HEK293 (cell line): ENCODE measurements at regions not wholly inside any gene's neighbourhood (a gene's known extent, or its start where the extent isn't known, plus 50 kb on each side); places are given as distances from the start of the nearest gene placed in this dataset.

Experiments
- CTCF ChIA-PET: fragments of 350-600 bp; formaldehyde crosslinking; extraction: SDS; loops from one replicate; lab custom pipeline; 2021; ENCODE audit warnings: antibody characterized with exemption; lab: Yijun Ruan, JAX
- POLR2A ChIA-PET: fragments of 300-600 bp; formaldehyde crosslinking; extraction: SDS; loops from one replicate; lab custom pipeline; 2020; ENCODE audit warnings: antibody characterized with exemption, inconsistent platforms; lab: Yijun Ruan, JAX
- H3K27ac ChIP-seq: fragments of 200-500 bp; sonication (Bioruptor generic); 2 replicates; pipeline ENCODE4 v1.5.1; 2014; ENCODE audit warnings: low read depth, low read length, control low read depth, inconsistent platforms; ENCODE audit errors: extremely low read depth
- H3K36me3 ChIP-seq, 2 experiments: fragments of 200-500 bp in 1 of 2; sonication (Bioruptor generic) in 1 of 2; 1 replicate in 1 of 2; 2 replicates in 1 of 2; pipeline ENCODE4 v1.5.1; 2014 to 2017; ENCODE audit warnings: inconsistent platforms in 2 of 2, low read length in 2 of 2; ENCODE audit not compliant: control insufficient read depth in 2 of 2, insufficient read depth in 1 of 2
- H3K4me1 ChIP-seq: fragments of 200-500 bp; sonication (Bioruptor generic); 2 replicates; pipeline ENCODE4 v1.5.1; 2014; ENCODE audit warnings: mild to moderate bottlenecking, low read length, inconsistent platforms; ENCODE audit not compliant: control insufficient read depth, insufficient read depth
- H3K4me3 ChIP-seq: 2 replicates; pipeline ENCODE4 v1.5.1; 2011; ENCODE audit warnings: low read depth, mild to moderate bottlenecking, control low read depth, low read length, moderate library complexity
- H3K9me3 ChIP-seq: fragments of 200-500 bp; sonication (Bioruptor generic); 2 replicates; pipeline ENCODE4 v1.5.1; 2014; ENCODE audit warnings: low read depth, low read length, inconsistent platforms; ENCODE audit not compliant: control insufficient read depth, insufficient read depth
- BCL11A ChIP-seq: fragments of 450-650 bp; formaldehyde crosslinking; IDR thresholded peaks from 2 replicates; pipeline ENCODE4 v1.5.1; 2016; ENCODE audit warnings: low read depth, missing biosample characterization, missing genetic modification characterization
- FEZF1 ChIP-seq: fragments of 450-650 bp; formaldehyde crosslinking; IDR thresholded peaks from 2 replicates; pipeline ENCODE4 v1.5.1; 2016; ENCODE audit warnings: missing biosample characterization, missing genetic modification characterization
- GLIS2 ChIP-seq: fragments of 450-650 bp; formaldehyde crosslinking; IDR thresholded peaks from 2 replicates; pipeline ENCODE4 v1.5.1; 2016; ENCODE audit warnings: missing biosample characterization, missing genetic modification characterization
- PRDM2 ChIP-seq: fragments of 450-650 bp; formaldehyde crosslinking; IDR thresholded peaks from 2 replicates; pipeline ENCODE4 v1.5.1; 2016; ENCODE audit warnings: missing biosample characterization, missing genetic modification characterization, borderline replicate concordance
- ZFP69B ChIP-seq: fragments of 450-650 bp; formaldehyde crosslinking; IDR thresholded peaks from 2 replicates; pipeline ENCODE4 v1.5.1; 2016; ENCODE audit warnings: missing biosample characterization, missing genetic modification characterization
- ZNF518A ChIP-seq: fragments of 450-650 bp; formaldehyde crosslinking; conservative IDR thresholded peaks from 2 replicates; pipeline ENCODE4 v1.5.1; 2016; ENCODE audit warnings: low read depth, missing biosample characterization, missing genetic modification characterization
- ZSCAN16 ChIP-seq: fragments of 450-650 bp; formaldehyde crosslinking; IDR thresholded peaks from 2 replicates; pipeline ENCODE4 v1.5.1; 2016; ENCODE audit warnings: missing biosample characterization, missing genetic modification characterization
- TF ChIP-seq, protein P1 (sequence below): fragments of 450-650 bp; formaldehyde crosslinking; IDR thresholded peaks from 2 replicates; pipeline ENCODE4 v1.5.1; 2017; ENCODE audit warnings: missing biosample characterization, missing genetic modification characterization
- TF ChIP-seq, protein P2 (sequence below): fragments of 450-650 bp; formaldehyde crosslinking; IDR thresholded peaks from 2 replicates; pipeline ENCODE4 v1.5.1; 2016; ENCODE audit warnings: missing biosample characterization, missing genetic modification characterization

GRCh38 chr9:109560470-109561132, 62.5 kb upstream of the PTPN3 start:
- no peaks in the 10 kb centered on the region for H3K4me1 ChIP-seq
- no peak overlapping the region for H3K27ac ChIP-seq
- no peak for TF ChIP-seq ZNF518A (tag by site-specific recombination)
- TF ChIP-seq FEZF1 (tag by site-specific recombination) = 0 out of 2 replicates have a peak, but pooled peaks have one; percentile 33
- no peak overlapping the region for H3K4me3 ChIP-seq
- POLR2A ChIA-PET = no interaction called here
- H3K36me3 ChIP-seq = no peaks in the 10 kb centered on the region
- no peaks in the 10 kb centered on the region for H3K9me3 ChIP-seq
- CTCF ChIA-PET = no interaction called here

DNA sequence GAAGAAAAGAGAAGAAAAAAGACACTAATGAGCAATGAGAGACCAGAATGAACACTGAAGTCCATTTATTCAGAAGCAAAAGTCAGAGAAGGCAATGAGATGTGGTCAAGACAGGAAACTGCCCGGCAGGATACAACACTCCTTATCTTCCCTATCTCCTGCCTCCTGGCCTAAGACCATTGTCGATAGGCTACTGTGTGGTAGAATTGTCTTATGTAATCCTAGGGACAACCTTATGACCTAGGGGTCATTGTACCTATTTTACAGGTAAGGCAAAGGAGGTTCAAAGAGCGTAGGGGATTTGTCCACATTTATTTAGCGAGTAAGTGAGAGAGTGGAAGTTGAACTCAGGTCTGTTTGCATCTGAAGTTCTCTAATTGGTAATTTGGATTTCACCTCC, 63.0 kb upstream of the PTPN3 start:
- no peaks in the 10 kb centered on the region for H3K36me3 ChIP-seq
- no peak overlapping the region for H3K27ac ChIP-seq
- no peaks in the 10 kb centered on the region for H3K4me1 ChIP-seq
- CTCF ChIA-PET = interaction anchor here (0.7 kb wide), 1 partner anchor 257 kb away, joined by 3 read pairs; no protein-coding TSS in a partner anchor
- POLR2A ChIA-PET = no interaction called here
- TF ChIP-seq, protein P1, sequence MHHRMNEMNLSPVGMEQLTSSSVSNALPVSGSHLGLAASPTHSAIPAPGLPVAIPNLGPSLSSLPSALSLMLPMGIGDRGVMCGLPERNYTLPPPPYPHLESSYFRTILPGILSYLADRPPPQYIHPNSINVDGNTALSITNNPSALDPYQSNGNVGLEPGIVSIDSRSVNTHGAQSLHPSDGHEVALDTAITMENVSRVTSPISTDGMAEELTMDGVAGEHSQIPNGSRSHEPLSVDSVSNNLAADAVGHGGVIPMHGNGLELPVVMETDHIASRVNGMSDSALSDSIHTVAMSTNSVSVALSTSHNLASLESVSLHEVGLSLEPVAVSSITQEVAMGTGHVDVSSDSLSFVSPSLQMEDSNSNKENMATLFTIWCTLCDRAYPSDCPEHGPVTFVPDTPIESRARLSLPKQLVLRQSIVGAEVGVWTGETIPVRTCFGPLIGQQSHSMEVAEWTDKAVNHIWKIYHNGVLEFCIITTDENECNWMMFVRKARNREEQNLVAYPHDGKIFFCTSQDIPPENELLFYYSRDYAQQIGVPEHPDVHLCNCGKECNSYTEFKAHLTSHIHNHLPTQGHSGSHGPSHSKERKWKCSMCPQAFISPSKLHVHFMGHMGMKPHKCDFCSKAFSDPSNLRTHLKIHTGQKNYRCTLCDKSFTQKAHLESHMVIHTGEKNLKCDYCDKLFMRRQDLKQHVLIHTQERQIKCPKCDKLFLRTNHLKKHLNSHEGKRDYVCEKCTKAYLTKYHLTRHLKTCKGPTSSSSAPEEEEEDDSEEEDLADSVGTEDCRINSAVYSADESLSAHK (tag by site-specific recombination) = no peak
- TF ChIP-seq PRDM2 (tag by site-specific recombination) (no peak), GLIS2 (tag by site-specific recombination) (no peak), ZSCAN16 (tag by site-specific recombination) (no peak), ZFP69B (no peak), BCL11A (no peak)
- TF ChIP-seq, protein P2, sequence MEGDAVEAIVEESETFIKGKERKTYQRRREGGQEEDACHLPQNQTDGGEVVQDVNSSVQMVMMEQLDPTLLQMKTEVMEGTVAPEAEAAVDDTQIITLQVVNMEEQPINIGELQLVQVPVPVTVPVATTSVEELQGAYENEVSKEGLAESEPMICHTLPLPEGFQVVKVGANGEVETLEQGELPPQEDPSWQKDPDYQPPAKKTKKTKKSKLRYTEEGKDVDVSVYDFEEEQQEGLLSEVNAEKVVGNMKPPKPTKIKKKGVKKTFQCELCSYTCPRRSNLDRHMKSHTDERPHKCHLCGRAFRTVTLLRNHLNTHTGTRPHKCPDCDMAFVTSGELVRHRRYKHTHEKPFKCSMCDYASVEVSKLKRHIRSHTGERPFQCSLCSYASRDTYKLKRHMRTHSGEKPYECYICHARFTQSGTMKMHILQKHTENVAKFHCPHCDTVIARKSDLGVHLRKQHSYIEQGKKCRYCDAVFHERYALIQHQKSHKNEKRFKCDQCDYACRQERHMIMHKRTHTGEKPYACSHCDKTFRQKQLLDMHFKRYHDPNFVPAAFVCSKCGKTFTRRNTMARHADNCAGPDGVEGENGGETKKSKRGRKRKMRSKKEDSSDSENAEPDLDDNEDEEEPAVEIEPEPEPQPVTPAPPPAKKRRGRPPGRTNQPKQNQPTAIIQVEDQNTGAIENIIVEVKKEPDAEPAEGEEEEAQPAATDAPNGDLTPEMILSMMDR = no peak
- TF ChIP-seq, all 188 proteins: peak for 0
- no peaks in the 10 kb centered on the region for H3K9me3 ChIP-seq
- H3K4me3 ChIP-seq = no peak overlapping the region
